ENCODE measurements at regions not wholly inside any gene's neighbourhood (a gene's known extent, or its start where the extent isn't known, plus 50 kb on each side); places are given as distances from the start of the nearest gene placed in this dataset.

GRCh38 chr12:89085421-89085820 lies 266.9 kb downstream of the DUSP6 start:
- Histone ChIP-seq H3K9ac (ENCODE audit: low read depth, low read length) (no peak overlapping the region), H3K27me3 (ENCODE audit: control insufficient read depth, insufficient read depth, low read length) (no peaks in the 10 kb centered on the region), H3K4me3 (ENCODE audit: low read depth, low read length) (no peak overlapping the region), H3K36me3 (ENCODE audit: control insufficient read depth, insufficient read depth, low read length) (no peaks in the 10 kb centered on the region), H3K4me1 (ENCODE audit: control insufficient read depth, insufficient read depth, low read length) (peaks cover 24% of the 10 kb centered on the region), H3K9me3 (ENCODE audit: control insufficient read depth, insufficient read depth, low read length) (no peaks in the 10 kb centered on the region)

- Histone ChIP-seq H3K4me3 (ENCODE audit: low read depth, low read length) (no peak overlapping the region), H3K27me3 (ENCODE audit: control insufficient read depth, insufficient read depth, low read length) (no peaks in the 10 kb centered on the region), H3K36me3 (ENCODE audit: control insufficient read depth, insufficient read depth, low read length) (no peaks in the 10 kb centered on the region), H3K4me1 (ENCODE audit: control insufficient read depth, insufficient read depth, low read length) (peaks cover 24% of the 10 kb centered on the region), H3K9ac (ENCODE audit: low read depth, low read length) (no peak overlapping the region), H3K9me3 (ENCODE audit: control insufficient read depth, insufficient read depth, low read length) (no peaks in the 10 kb centered on the region)
Observed at GRCh38 chr12:89084751-89085150, 267.6 kb downstream of the DUSP6 start.

- Histone ChIP-seq H3K4me1 (ENCODE audit: control insufficient read depth, insufficient read depth, low read length) (peaks cover 24% of the 10 kb centered on the region), H3K9me3 (ENCODE audit: control insufficient read depth, insufficient read depth, low read length) (no peaks in the 10 kb centered on the region), H3K36me3 (ENCODE audit: control insufficient read depth, insufficient read depth, low read length) (no peaks in the 10 kb centered on the region), H3K27me3 (ENCODE audit: control insufficient read depth, insufficient read depth, low read length) (no peaks in the 10 kb centered on the region), H3K9ac (ENCODE audit: low read depth, low read length) (no peak overlapping the region), H3K4me3 (ENCODE audit: low read depth, low read length) (no peak overlapping the region)
Observed at GRCh38 chr12:89083491-89083890, 268.8 kb downstream of the DUSP6 start.

GRCh38 chr12:89082370-89082753 lies 269.9 kb downstream of the DUSP6 start:
- H3K4me3 ChIP-seq (ENCODE audit: low read depth, low read length): no peak overlapping the region
- no peaks in the 10 kb centered on the region for H3K9me3 ChIP-seq (ENCODE audit: control insufficient read depth, insufficient read depth, low read length)
- no peaks in the 10 kb centered on the region for H3K36me3 ChIP-seq (ENCODE audit: control insufficient read depth, insufficient read depth, low read length)
- no peak overlapping the region for H3K9ac ChIP-seq (ENCODE audit: low read depth, low read length)
- H3K27me3 ChIP-seq (ENCODE audit: control insufficient read depth, insufficient read depth, low read length): no peaks in the 10 kb centered on the region
- H3K4me1 ChIP-seq (ENCODE audit: control insufficient read depth, insufficient read depth, low read length): peaks cover 22% of the 10 kb centered on the region

- Histone ChIP-seq H3K9me3 (ENCODE audit: control insufficient read depth, insufficient read depth, low read length) (no peaks in the 10 kb centered on the region), H3K4me3 (ENCODE audit: low read depth, low read length) (no peak overlapping the region), H3K4me1 (ENCODE audit: control insufficient read depth, insufficient read depth, low read length) (peaks cover 20% of the 10 kb centered on the region), H3K27me3 (ENCODE audit: control insufficient read depth, insufficient read depth, low read length) (no peaks in the 10 kb centered on the region), H3K36me3 (ENCODE audit: control insufficient read depth, insufficient read depth, low read length) (no peaks in the 10 kb centered on the region), H3K9ac (ENCODE audit: low read depth, low read length) (no peak overlapping the region)
Observed at GRCh38 chr12:89081719-89082369, 270.5 kb downstream of the DUSP6 start.

GRCh38 chr12:89080793-89081465 lies 271.4 kb downstream of the DUSP6 start:
- Histone ChIP-seq H3K4me3 (ENCODE audit: low read depth, low read length) (no peak overlapping the region), H3K36me3 (ENCODE audit: control insufficient read depth, insufficient read depth, low read length) (no peaks in the 10 kb centered on the region), H3K27me3 (ENCODE audit: control insufficient read depth, insufficient read depth, low read length) (no peaks in the 10 kb centered on the region), H3K4me1 (ENCODE audit: control insufficient read depth, insufficient read depth, low read length) (peaks cover 20% of the 10 kb centered on the region), H3K9me3 (ENCODE audit: control insufficient read depth, insufficient read depth, low read length) (no peaks in the 10 kb centered on the region), H3K9ac (ENCODE audit: low read depth, low read length) (no peak overlapping the region)

- Histone ChIP-seq H3K9me3 (ENCODE audit: control insufficient read depth, insufficient read depth, low read length) (no peaks in the 10 kb centered on the region), H3K27me3 (ENCODE audit: control insufficient read depth, insufficient read depth, low read length) (no peaks in the 10 kb centered on the region), H3K4me1 (ENCODE audit: control insufficient read depth, insufficient read depth, low read length) (peaks cover 10% of the 10 kb centered on the region), H3K4me3 (ENCODE audit: low read depth, low read length) (no peak overlapping the region), H3K9ac (ENCODE audit: low read depth, low read length) (no peak overlapping the region), H3K36me3 (ENCODE audit: control insufficient read depth, insufficient read depth, low read length) (no peaks in the 10 kb centered on the region)
Observed at GRCh38 chr12:89075880-89076540, 276.3 kb downstream of the DUSP6 start.

- no peak overlapping the region for H3K9ac ChIP-seq (ENCODE audit: low read depth, low read length)
- H3K36me3 ChIP-seq (ENCODE audit: control insufficient read depth, insufficient read depth, low read length): no peaks in the 10 kb centered on the region
- no peak overlapping the region for H3K4me3 ChIP-seq (ENCODE audit: low read depth, low read length)
- H3K27me3 ChIP-seq (ENCODE audit: control insufficient read depth, insufficient read depth, low read length): no peaks in the 10 kb centered on the region
- H3K4me1 ChIP-seq (ENCODE audit: control insufficient read depth, insufficient read depth, low read length): peaks cover 10% of the 10 kb centered on the region
- H3K9me3 ChIP-seq (ENCODE audit: control insufficient read depth, insufficient read depth, low read length): no peaks in the 10 kb centered on the region
Observed at GRCh38 chr12:89073659-89074058, 278.6 kb downstream of the DUSP6 start.

- Histone ChIP-seq H3K36me3 (ENCODE audit: control insufficient read depth, insufficient read depth, low read length) (no peaks in the 10 kb centered on the region), H3K9ac (ENCODE audit: low read depth, low read length) (no peak overlapping the region), H3K4me1 (ENCODE audit: control insufficient read depth, insufficient read depth, low read length) (peaks cover 10% of the 10 kb centered on the region), H3K9me3 (ENCODE audit: control insufficient read depth, insufficient read depth, low read length) (no peaks in the 10 kb centered on the region), H3K4me3 (ENCODE audit: low read depth, low read length) (no peak overlapping the region), H3K27me3 (ENCODE audit: control insufficient read depth, insufficient read depth, low read length) (no peaks in the 10 kb centered on the region)
Observed at GRCh38 chr12:89073027-89073398, 279.3 kb downstream of the DUSP6 start.

GRCh38 chr12:89072294-89073026 lies 279.8 kb downstream of the DUSP6 start:
- Histone ChIP-seq H3K9ac (ENCODE audit: low read depth, low read length) (no peak overlapping the region), H3K27me3 (ENCODE audit: control insufficient read depth, insufficient read depth, low read length) (no peaks in the 10 kb centered on the region), H3K36me3 (ENCODE audit: control insufficient read depth, insufficient read depth, low read length) (no peaks in the 10 kb centered on the region)

GRCh38 chr12:89070603-89071002 lies 281.7 kb downstream of the DUSP6 start:
- Histone ChIP-seq H3K27me3 (ENCODE audit: control insufficient read depth, insufficient read depth, low read length) (no peaks in the 10 kb centered on the region), H3K4me1 (ENCODE audit: control insufficient read depth, insufficient read depth, low read length) (peaks cover 10% of the 10 kb centered on the region), H3K4me3 (ENCODE audit: low read depth, low read length) (no peak overlapping the region), H3K9ac (ENCODE audit: low read depth, low read length) (no peak overlapping the region), H3K36me3 (ENCODE audit: control insufficient read depth, insufficient read depth, low read length) (no peaks in the 10 kb centered on the region), H3K9me3 (ENCODE audit: control insufficient read depth, insufficient read depth, low read length) (no peaks in the 10 kb centered on the region)

More at GRCh38 chr12:89072294-89073026, 279.8 kb downstream of the DUSP6 start:
- Histone ChIP-seq H3K9me3 (ENCODE audit: control insufficient read depth, insufficient read depth, low read length) (no peaks in the 10 kb centered on the region), H3K4me3 (ENCODE audit: low read depth, low read length) (no peak overlapping the region), H3K4me1 (ENCODE audit: control insufficient read depth, insufficient read depth, low read length) (peaks cover 10% of the 10 kb centered on the region)
